GM19239 (cell line): ENCODE measurements at regions not wholly inside any gene's neighbourhood (a gene's known extent, or its start where the extent isn't known, plus 50 kb on each side); places are given as distances from the start of the nearest gene placed in this dataset.

Source experiments
- DNase-seq: peaks from one replicate; pipeline ENCODE4 v3.0.0; 2011; ENCODE audit warnings: low spot score; ENCODE audit not compliant: insufficient read length
- FAIRE-seq: peaks from 2 replicates; lab custom pipeline; 2011; peaks lifted over from hg19 to GRCh38; lab: Jason Lieb, UNC

DNA sequence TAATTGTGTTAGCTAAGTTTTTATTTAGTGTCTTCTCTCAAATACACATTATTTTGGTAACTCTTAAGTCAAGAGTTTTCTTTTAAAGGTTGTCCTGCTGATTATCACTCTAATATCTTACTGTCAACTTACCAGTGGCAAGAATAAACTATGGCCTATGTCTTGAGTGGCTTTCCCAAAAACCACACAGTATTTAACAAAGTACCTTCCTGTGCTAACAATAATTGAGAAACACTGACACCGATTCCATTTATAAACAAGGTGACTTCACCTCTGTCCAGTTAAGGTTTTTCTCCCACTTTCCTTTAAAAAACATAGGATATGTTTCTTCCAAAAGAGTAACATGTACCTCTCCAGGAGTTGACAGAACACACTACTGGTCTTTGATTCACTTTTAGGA is 234.3 kb upstream of the CD96 start:
- DNase-seq: no peak
- no peak for FAIRE-seq

DNA sequence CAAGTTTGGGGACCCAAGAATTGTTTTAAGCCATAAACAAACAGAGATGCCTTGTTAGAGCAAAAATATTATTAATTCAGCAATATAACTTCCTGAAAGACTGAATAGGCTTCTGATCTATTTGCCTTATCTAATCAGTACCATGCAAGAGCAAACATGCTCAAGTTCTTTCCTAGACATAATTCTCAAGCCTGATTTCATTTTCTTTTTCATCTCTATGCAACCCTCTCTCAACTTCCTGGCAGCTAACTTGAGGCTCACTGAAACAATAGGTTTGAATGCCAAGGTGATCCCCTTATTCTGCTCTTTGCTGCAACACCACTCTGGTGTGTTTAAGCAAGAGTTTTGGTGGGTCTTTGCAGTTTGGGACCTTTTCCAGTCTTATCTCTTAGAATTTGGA is 230.9 kb upstream of the CD96 start:
- DNase-seq (no peak), FAIRE-seq (no peak)

DNA sequence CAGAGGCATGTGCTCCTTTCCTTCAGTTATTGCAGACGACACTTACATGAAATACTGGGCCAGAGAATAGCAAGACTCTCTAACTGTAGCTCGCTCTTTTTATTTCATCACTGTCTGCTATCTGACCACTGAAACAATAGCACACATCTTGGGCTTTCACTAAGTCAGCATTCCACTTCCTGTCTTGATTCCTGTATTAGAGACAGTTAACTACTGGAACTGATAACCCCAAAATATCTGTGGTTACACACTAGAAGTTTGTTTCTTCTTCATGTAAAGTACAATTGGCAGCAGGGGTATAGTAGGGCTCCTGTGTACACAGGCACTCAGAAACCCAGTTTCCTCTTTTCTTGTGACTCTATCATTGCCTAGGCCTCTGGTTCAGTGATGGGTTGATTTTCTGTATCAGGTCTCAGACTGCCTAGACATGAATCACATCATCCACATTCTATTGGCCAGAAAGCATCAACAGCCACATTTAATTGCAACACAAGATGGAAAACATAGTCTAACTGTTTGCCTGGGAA is 230.2 kb upstream of the CD96 start:
- DNase-seq (peak; percentile 9), FAIRE-seq (peak; percentile 91)

DNA sequence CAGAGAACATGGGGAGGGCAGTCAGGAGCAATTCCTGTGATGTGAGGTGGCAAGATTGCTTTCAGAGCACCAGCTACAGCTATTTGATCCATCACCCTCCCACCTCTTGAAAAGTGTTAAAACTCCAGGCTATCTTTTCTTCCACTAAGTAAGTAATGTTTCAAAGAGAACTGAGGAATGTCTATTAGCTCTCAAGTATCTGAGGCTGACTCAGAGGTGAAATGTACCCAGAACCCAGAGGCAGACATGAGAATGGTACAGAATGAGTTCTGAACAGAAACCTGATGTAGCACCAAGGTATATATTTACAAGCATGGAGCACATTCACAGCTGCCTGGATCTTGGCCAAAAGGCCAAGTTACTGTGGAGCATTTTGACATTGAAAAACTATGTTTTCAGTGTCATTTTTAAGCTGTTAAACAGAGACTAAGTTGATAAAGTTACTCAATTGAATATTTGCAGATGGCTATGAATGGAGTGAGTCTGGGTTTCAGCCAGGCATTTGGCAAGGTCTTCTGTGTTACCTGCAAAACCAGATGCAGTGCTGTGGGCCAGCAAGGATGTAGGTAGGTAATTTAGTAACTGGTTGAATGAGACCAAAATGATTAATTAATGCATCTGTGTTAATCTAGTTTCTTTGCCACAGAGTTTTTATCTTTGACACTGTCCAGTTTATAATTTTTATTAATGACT is 227.7 kb upstream of the CD96 start:
- no peak for FAIRE-seq
- no peak for DNase-seq

DNA sequence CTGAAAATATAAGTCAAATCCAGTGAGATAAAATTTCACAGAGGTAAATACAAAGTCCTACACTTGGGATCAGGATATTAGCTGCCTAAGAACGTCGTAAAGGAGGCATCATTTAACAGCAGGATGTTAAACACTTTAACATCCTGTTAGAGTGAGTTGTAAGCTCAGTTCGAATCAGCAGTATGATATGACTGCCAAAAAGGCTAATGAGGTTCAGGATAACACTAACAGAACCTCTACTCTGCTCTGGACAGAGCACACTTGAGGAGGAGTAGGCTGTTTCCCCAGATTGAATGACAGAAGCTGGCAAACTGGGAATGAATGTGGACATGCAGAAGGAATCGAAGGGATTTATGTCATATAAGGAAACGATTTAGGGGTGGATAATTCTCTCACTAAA is 227.1 kb upstream of the CD96 start:
- no peak for FAIRE-seq
- DNase-seq: no peak

DNA sequence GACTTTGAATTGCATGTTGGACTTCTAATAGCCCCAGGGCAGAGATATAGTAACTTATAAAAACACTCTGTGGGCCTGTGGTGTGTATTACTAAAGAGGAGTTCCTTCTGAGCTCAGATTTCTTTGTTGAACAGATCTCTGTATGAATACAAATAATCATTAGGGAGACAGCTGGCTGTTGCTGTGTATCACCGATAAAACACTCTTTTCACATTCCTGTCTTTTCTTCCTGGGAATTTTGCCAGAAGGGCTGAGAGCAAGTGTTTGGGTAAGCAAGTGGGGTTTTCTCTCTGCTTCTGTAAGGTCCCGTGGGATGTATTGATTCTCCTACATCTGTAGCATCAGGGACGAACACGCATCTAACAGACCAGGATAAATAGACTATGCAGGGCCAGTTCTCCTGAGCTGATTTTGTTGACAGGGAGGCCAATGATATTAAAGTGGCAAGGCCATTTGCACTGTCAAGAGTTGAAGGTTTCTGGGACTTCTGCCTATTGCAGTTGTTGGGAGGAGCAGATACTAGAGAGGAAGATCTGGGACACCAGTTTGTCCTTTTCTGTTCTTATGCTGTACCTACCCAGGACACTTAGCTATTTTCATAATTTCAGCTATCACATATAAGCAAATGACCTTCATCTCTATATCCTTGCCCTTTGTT is 225.9 kb upstream of the CD96 start:
- DNase-seq (no peak), FAIRE-seq (no peak)

DNA sequence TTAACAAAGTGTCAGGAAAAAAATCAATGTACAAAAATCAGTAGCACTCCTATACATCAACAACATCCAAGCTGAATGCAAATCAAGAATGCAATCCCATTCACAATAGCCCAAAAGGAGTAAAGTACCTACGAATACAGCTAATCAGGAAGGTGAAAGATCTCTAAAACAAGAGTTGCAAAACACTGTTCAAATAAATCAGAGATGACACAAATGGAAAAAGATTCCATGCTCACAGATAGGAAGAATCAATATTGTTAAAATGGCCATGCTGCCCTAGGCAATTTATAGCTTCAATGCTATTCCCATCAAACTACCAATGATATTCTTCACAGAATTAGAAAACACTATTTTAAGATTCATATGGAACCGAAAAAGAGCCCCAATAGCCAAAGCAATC is 223.7 kb upstream of the CD96 start:
- FAIRE-seq (no peak), DNase-seq (no peak)

DNA sequence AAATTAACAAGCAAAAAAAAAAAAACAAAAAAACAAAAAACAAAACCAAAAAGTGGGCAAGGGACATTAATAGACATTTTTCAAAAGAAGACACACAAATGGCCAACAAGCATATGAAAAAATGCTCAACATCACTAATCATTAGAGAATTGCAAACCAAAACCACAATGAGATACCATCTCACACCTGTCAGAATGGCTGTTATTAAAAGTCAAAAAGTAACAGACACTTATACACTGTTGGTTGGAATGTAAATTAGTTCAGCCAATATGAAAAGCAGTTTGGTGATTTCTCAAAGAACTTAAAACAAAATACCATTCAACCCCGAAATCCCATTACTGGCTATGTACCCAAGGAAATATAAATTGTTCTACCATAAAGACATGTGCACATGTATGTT is 222.4 kb upstream of the CD96 start:
- no peak for FAIRE-seq
- DNase-seq: no peak

DNA sequence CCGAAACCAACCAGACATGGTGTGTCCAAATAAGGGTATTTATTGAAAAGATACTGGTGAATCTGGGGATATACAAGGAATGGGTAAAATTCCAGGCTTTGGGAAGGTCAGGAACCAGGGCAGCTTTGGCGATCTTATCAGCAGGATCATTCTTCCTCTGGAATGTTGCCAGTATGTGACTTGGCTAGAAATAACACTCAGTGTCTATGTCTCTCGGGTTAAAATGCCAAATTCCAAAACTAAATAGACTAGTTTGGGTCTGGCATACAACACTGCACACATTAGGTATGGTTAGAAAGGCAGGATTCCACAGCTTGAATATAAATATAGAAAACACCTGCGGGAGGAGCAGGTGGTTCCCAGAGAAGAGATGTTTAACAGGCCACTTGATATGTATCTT is 220.2 kb upstream of the CD96 start:
- FAIRE-seq: no peak
- DNase-seq: no peak

DNA sequence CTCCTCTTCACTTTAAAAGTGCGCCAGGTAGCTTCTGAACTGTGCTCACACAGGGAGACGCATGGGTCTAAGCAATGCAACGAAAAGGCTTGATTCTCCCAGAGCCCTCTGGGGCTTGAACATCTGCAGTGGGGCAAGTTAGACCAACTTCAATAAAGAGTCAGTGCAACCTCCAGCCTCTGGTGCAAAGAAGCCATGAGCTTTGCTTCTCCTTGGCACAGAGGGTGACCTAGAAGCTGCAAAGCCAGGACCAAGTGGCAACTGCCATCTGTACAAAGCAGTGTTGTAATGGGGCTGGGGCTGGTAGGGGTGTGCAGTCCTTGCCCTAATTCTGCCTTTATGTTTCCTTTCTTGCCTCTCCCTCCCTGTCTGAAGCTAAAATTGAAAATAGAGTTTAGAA is 219.0 kb upstream of the CD96 start:
- no peak for FAIRE-seq
- DNase-seq: no peak

DNA sequence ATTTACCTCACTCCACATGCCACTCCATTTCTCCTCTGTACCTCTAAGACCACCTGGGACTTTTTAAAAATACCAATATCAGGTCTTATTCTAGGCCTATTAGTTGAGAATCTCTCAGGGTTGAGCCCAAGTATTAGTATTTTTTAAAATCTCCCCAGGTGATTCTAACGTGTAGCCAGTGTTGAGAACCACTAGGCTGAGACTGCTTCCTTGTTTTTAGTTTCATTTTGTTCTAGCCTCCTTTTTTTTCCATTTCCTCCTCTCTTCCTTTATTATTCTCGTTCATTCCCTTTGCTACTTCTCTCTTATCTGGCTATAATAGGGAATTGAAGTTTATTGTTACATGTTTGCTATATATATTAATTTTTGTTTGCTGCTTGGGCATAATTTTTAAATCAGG is 217.8 kb upstream of the CD96 start:
- FAIRE-seq (no peak), DNase-seq (no peak)

DNA sequence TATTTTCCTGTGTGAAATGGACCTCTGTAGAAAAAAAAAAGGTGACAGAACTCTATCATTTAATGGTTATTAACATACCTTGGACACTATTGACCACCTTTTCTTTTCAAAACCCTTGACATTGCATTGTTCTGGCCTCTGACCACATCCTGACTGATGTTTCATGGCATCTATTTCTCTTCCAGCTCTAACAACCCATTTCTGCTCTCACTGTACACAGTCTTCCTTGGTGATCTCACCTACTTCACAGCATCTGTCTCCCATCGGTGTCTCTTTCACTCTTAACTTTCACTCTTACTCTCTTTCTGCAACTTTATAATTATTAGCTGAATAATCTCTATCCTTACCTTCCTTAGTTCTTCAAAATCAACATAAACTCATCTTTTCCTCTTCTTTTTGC is 217.4 kb upstream of the CD96 start:
- FAIRE-seq (peak; percentile 67), DNase-seq (no peak)

DNA sequence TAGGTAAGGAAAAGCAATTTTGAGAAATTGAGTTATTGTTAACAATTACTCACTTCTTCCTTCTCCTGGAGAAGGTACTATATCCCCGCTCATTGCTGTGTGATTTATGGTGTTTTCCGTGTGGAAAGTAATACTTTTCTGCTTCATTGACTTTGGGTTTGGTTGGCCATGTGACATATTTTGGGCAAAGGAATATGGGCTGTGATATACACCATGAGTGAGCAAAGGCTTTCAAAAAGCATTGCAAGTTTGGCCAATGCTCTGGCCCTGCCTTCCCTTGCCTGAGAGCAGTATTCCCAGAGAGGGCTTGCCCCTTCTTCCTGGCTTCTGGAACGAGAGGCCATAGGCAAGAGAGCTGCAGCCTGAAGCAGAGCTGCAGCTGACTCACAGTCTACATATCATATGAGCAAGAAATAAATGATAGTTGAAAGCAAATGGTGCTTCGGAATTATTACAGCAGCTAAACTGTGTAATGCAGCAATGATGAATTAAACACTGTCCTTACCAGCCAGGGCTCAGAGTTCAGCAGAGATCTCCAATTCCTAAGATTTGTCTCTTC is 216.8 kb upstream of the CD96 start:
- DNase-seq (no peak), FAIRE-seq (no peak)

DNA sequence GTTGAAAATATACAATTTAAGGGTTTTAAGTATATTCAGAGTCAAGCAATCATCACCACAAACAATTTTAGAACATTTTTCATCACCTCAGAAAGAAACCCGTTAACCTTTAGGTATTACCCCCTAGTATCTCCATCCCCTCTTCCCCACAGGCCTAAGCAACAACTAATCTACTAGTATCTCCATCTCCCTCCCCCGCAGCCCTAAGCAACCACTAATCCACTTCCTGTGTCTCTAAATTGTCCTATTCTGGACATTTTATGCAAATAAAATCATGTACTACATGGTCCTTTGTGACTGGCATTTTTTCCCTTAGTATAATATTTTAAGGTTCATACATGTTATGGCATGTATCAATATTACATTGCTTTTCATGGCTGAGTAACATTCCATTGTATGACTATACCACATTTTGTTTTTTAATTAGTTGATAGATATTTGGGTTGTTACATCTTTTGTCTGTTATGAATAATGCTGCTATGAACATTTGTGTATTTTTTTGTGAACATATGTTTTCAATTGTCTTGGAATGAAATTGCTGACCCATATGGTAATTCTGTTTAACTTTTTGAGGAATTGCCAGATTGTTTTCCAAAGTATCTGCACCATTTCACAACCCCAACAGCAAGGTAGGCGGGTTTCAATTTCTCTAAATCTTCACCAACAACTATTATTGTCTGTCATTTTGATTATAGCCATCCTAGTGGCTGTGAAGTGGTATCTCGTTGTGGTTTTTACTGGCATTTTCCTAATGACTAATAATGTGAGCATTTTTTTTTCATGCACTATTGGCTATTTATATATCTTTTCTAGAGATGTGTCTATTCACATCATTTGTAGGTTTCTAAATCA is 215.6 kb upstream of the CD96 start:
- FAIRE-seq (no peak), DNase-seq (no peak)

DNA sequence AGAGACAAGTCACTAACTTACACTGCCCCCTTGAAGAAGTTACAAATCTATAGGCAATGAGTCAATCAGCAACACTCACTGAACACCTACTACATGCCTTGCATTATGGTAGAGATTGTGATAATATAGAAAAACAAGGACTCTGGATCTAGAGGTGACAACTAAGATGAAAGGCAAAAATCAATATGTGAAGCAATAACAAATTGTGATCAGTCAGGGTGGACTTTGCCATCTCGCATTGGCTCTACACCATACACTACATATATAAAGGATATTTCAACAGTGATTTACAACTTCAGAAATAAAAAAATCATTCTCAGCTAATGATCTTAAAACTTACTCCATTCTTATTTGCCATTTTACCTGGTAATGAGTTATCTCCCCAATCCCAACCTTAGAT is 210.7 kb upstream of the CD96 start:
- no peak for DNase-seq
- FAIRE-seq: no peak

DNA sequence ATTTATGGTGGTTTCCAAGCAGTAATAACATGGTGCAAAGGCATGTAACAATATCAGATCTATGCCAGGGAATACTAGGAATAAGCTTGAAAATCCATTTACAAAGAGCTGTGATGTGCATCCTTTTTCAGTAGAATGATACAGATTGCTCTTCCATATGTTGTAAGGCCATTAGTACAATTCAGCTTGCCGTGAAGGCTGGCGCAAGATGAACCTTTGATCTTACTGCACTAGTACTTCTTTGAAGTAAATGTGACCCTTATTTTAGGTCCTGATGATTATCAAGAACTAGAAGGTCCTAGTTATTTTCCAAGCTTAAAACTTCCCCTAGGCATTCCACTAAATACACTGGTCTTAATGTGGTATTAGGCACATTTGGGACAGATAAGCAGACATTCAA is 210.1 kb upstream of the CD96 start:
- FAIRE-seq (no peak), DNase-seq (no peak)

DNA sequence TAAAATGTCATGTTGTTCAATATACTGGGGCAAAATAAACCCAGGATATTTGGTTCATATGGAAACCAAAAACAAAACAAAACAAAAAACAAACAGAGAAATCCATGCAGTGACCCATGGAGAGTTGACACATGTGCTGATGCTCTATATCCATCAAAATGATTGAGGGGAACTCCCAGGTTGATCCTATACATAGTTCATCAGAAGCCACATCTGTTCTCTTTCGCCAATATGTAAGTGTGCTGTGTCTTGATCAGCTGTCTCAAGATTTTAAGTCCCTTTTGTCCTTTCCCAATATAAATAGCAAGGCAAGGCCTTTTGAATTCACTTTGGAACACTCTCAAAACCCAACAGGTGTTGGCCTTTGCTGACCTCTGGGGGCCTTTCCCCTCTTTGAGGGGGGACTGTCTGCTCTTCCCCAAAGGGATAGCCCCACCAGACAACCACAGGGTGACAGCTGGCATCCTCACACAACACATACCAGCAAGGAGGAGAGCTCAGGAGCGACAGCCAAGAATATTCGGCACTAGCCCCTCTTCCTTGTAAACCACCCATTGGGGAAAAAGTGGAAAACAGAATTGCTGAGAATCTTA is 209.4 kb upstream of the CD96 start:
- DNase-seq (no peak), FAIRE-seq (no peak)

DNA sequence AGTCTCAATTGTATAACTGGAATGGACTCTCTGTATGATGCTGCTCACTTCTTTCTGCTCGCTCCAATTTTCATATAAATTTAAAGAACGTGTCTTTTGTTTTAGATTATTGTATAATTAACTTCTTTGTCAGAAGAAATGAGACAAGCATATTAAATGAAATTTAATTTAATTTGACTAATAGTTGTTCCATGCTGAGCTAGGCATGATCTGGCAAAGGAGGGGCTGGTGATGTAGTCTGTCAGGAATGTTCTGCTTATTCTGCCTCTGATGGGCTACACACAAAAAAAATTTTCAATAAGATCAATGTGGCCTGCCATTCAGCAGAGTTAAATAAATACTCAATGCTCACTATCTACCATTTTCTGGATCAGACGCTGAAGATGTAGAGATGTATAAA is 208.4 kb upstream of the CD96 start:
- DNase-seq: no peak
- no peak for FAIRE-seq

DNA sequence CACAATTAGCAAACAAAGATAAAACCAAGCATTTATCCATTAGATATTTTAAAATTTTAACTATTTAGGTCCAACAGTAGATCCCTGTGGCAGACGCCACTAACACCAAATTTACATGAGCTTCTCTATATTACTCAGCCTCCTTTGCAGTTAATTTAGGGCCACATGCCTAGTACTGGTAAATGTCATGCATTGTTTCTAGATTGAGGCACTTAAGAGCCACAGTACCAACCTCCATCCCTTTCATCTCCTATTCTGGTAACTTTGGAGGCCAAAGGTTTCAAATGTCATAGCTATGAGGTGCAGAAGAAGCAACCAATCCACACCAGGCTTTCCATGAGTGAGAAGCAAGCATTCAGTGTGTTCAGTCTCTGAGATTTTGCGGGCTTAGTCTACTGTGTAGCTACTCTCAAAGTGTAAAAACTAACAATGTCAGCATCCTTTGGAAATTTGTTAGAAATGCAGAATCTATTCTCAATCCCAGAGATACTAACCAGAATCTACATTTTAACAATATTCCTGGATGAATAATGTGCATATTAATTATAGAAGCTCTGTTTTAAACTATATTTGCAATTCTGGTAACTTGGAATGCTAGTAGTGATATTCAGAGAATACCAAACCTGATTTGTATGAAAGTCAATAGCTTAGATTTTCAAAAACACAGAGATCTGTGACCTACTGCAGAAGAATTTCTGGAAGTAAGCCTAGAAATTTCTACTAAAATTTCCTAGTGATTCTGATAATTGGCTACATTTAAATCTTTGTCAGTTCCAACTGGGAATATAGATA is 206.3 kb upstream of the CD96 start:
- DNase-seq (no peak), FAIRE-seq (peak; percentile 26)

DNA sequence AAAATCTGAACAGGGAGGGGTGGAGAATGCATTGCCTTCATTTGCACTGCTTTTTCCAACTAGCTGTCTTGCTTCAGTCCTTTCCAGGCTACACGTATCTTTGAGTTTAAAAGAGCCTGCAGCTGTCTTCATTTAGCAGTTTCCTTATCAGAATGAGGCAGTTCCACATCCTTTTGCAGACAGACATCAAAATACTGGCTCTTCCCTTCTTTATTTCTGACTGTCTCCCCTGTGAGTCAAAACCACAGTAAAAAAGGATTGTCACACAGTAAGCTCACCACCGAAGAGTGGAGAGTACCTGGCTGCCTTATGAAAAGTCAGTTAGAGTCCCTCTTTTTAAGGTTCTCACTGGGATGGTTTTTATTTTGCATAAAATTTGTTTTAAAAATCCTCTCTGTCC is 205.5 kb upstream of the CD96 start:
- FAIRE-seq: no peak
- DNase-seq: no peak
